ENCODE measurements at regions not wholly inside any gene's neighbourhood (a gene's known extent, or its start where the extent isn't known, plus 50 kb on each side); places are given as distances from the start of the nearest gene placed in this dataset.

DNA sequence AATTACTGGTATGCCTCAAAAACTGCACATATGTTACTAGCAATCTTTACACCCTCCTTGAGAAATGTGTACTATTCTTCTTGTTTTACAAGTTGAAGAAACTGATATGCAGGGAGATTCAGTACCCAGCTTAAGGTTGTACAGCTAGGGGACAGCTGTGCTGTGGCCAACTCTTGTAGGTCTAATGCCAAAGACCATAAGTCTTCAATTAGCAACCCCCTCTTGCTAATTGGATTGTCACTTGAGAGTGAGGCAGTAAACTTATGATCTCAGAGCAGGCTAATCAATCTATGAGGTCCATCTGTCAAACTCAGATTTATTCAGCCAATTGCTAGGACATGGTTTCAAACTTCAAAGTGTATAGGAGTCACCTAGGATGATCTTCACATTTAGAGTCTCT is 492.0 kb upstream of the USP24 start:
- TF ChIP-seq HDAC2 (IDR thresholded peaks at IDR 0.05) (no peak), SUPT20H (IDR thresholded peaks at IDR 0.05; ENCODE audit: borderline replicate concordance, control insufficient read depth, low read depth, low read length) (no peak), MEF2A (IDR thresholded peaks at IDR 0.05; ENCODE audit: insufficient read depth, low read depth, low read length) (no peak), YY1 (IDR thresholded peaks at IDR 0.05; ENCODE audit: low read depth, low read length) (no peak)
